ENCODE measurements at regions not wholly inside any gene's neighbourhood (a gene's known extent, or its start where the extent isn't known, plus 50 kb on each side); places are given as distances from the start of the nearest gene placed in this dataset.
"Not testable (repeated sequence)": the region's sequence is repeated elsewhere in the genome, so short reads cannot be mapped to it uniquely, and the experiment has no call there.

GRCh38 chr1:187537936-187538335, 709.2 kb downstream of the PLA2G4A start:
- no peak for DNase-seq

DNA sequence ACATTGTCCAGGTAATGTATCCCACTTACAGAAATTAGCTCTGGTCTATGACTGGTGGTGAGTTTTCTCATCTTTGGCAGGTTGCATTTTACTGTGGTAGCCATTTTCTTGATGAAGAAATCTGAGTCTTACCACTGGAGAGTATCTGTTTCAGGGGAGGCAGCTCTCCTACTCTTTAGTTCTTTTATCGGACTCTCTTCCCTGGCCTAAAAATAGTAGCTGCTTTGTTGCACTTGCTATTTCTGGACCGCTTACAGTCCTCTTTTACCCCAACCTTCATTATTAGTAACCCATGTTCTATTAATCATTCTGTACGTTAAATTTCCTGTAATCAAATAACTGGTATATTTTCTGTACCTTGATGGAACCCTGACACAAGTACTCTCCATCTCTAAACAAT, 720.8 kb downstream of the PLA2G4A start:
- no peak for DNase-seq

DNA sequence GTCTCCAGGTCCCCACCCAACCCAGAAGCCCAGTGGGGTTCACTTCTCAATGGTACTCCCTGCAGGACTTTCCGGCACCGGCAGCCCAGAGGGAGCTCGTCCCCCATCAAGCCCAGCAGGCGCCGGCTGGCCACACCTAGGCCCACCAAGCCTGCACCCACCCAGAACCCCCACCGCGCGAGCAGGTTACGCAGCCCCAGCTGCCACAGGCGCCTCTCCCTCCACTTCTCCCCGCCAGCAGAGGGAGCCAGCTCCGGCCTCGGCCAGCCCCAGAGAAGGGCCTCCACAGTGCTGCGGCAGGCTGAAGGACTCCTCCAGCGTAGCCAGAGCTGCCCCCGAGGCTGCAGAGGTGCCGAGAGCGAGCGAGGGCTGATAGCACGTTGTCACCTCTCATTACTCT, 722.3 kb downstream of the PLA2G4A start:
- no peak for DNase-seq

DNA sequence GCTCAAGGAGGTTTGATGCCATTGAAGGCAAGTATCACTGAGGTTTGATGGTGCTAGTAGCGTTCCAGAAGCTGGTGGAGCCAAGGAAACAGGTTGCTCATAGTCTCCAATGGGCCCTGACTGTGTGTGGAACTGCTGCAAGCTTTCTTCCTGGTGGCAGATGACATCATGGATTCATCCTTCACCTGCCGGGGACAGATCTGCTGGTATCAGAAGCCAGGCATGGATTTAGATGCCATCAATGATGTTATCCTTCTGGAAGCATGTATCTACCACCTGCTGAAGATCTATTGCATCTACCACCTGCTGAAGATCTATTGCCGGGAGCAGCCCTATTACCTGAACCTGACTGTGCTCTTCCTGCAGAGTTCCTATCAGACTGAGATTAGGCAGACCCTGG, 734.4 kb downstream of the PLA2G4A start:
- no peak for DNase-seq

- no peak for DNase-seq
Observed at GRCh38 chr1:187566354-187566753, 737.6 kb downstream of the PLA2G4A start.

DNA sequence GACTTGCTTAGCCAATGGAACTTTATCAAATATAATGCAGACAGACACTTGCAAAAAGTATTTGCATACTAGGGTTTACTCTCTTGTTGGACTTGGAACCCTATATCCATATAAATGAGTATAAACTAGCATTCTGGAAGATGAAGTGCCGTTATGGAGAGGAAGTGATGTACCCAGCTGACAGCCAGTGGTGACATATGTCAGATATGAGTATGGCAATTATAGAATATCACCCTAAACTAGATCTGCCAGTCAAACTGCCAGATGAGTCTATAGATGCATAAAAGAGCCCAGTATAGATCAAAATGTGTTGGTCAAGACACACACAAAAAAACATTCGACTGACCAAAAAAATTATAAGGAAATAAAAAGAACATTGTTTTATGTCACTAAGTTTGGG, 739.3 kb downstream of the PLA2G4A start:
- no peak for DNase-seq

- no peak for DNase-seq
Observed at GRCh38 chr1:187570166-187570565, 741.4 kb downstream of the PLA2G4A start.

- no peak for DNase-seq
Observed at GRCh38 chr1:187577610-187578009, 748.9 kb downstream of the PLA2G4A start.

- no peak for DNase-seq
Observed at GRCh38 chr1:187588917-187589316, 760.2 kb downstream of the PLA2G4A start.

DNA sequence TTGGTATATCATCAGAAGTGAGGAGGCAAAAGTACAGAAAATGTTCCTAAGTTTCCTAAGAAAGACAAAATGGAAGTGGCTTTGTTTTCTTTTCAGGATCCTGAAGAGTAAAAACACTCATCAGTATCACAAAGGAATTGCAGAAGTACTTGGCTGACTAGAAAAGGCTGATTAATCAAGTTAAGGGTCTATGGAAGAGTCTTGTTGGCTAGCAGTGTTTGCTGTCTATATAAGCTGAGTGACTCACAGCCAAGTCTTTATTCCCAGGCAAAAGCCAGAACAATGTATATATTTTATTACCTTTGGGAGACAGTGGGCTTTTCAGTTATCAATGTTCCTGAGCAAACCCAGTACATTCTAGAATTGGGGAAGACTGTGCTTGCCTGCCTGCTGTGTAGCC, 777.0 kb downstream of the PLA2G4A start:
- DNase-seq, result no peak

DNA sequence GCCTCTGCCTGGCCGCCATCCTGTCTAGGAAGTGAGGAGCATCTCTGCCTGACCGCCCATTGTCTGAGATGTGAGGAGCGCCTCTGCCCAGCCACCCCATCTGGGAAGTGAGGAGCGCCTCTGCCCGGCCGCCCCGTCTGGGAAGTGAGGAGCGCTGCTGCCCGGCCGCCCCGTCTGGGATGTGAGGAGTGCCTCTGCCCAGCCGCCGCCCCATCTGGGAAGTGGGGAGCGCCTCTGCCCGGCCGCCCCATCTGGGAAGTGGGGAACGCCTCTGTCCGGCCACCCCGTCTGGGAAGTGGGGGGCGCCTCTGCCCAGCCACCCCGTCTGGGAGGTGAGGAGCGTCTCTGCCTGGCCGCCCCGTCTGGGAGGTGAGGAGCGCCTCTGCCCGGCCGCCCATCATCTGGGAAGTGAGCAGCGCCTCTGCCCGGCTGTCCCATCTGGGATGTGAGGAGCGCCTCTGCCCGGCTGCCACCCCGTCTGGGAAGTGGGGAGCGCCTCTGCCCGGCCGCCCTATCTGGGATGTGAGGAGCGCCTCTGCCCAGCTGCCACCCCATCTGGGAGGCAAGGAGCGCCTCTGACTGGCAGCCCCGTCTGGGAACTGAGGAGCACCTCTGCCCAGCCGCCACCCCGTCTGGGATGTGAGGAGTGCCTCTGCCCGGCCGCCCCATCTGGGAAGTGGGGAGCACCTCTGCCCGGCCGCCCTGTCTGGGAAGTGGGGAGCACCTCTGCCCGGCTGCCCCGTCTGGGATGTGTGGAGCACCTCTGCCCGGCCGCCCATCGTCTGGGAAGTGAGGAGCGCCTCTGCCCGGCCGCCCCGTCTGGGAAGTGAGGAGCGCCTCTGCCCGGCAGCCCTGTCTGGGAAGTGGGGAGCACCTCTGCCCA, 787.3 kb downstream of the PLA2G4A start:
- not testable (repeated sequence) for DNase-seq

GRCh38 chr1:187616830-187617229, 788.1 kb downstream of the PLA2G4A start:
- DNase-seq, result not testable (repeated sequence)

- DNase-seq, result no peak
Observed at GRCh38 chr1:187617776-187618175, 789.0 kb downstream of the PLA2G4A start.

DNA sequence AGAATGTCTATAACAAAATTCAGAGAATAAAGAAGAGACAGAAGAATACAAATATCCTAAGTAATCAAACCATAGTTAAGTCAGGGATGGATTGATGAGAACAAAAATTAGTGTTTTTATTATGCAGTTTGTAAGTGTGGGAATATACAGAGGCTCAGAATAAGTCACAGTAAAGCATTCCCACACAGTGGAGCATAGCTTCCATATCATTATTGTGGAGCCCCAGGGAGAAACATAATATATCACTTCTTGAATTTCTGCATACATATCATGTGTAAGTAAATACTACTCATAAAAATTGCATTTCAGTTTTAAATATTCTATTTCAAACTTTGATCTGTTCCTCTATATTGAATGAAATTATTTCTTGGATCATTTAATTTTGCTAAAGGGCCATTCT, 790.4 kb downstream of the PLA2G4A start:
- no peak for DNase-seq

GRCh38 chr1:187621951-187622350, 793.2 kb downstream of the PLA2G4A start:
- DNase-seq, result no peak

- no peak for DNase-seq
Observed at GRCh38 chr1:187622545-187622944, 793.8 kb downstream of the PLA2G4A start.

DNA sequence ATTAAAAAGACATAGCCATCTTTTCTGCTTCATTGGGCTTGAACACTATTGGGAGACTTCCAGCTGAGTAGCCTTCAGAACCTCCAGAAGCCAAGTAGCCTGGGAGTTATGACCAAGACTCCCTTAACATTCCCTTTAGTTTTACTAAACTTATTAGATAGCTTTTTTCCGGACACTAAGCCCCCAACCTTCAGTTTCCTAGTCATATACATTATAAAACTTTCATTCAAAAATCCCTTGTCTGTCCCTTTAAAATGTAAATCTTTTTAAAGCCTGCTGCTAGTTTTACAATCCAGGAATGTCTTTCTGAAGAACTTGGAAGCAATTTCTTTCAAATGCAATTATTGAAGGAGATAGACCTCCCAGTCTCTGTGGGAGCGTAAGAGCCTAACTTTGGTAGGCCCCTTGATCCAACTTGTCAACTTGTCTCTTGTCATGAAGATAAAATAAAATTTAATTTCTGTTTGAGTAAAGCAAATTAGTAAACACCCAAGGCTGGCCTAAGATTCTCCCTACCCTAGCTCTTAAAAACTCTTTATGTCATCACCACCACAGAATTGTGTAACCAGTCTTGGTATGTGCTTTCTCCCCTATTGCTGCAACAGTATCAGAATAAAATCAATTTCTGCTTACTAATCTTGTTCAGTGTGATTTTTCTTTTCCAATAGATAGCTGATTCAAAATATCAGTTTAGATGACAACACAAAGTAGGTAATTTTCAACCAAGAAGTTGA, 796.2 kb downstream of the PLA2G4A start:
- DNase-seq, result no peak

- DNase-seq, result no peak
Observed at GRCh38 chr1:187626056-187626455, 797.3 kb downstream of the PLA2G4A start.

- DNase-seq, result no peak
Observed at GRCh38 chr1:187627516-187627915, 798.8 kb downstream of the PLA2G4A start.

- no peak for DNase-seq
Observed at GRCh38 chr1:187629075-187629474, 800.3 kb downstream of the PLA2G4A start.

GRCh38 chr1:187630653-187631380, 802.1 kb downstream of the PLA2G4A start:
- DNase-seq, result no peak

- no peak for DNase-seq
Observed at GRCh38 chr1:187631381-187631675, 802.6 kb downstream of the PLA2G4A start.

DNA sequence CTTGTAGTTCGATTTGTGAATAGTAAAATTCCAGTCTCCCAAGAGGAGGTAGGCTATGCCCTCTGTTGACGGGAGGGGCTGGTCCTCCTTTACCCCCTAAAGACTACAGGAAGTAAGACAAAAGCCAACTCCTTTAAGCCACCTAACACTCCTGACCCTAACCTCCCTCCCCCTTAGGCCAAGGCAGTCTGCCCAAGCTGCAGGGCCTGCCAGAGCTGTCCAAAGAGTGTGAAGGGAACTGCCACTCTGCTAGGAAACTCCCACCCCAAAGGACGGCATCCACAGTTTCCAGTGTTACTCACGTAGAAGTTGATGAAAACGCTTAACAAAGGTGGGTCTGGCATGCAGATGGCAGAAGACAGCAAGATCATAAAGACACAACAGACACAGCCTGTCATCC, 803.2 kb downstream of the PLA2G4A start:
- no peak for DNase-seq

Data from left kidney (tissue), 1 donor.